GM18951 (cell line): ENCODE measurements at regions not wholly inside any gene's neighbourhood (a gene's known extent, or its start where the extent isn't known, plus 50 kb on each side); places are given as distances from the start of the nearest gene placed in this dataset.
"Not testable (repeated sequence)": the region's sequence is repeated elsewhere in the genome, so short reads cannot be mapped to it uniquely, and the experiment has no call there.

ENCODE experiments used
- POLR2A ChIP-seq: IDR thresholded peaks from 4 replicates; pipeline ENCODE4 v1.6.1; 2011; ENCODE audit warnings: mild to moderate bottlenecking; ENCODE audit not compliant: insufficient read length, insufficient read depth; ENCODE audit errors: extremely low read depth
- in situ Hi-C: fragments of 300-500 bp; cut with MboI; formaldehyde crosslinking; loops from one replicate; pipeline ENCODE4 v1.12.0; 2022; ENCODE audit warnings: low sequenced_read_pairs, mixed read lengths, inconsistent platforms; ENCODE audit not compliant: unreplicated experiment

- no peak for TF ChIP-seq POLR2A
- in situ Hi-C loops, result no loop called here
Measured at GRCh38 chr20:40883097-40883496, 145.5 kb upstream of the TOP1 start.

- TF ChIP-seq POLR2A, result no peak
- in situ Hi-C loops, result no loop called here
Measured at GRCh38 chr20:40887105-40887504, 141.5 kb upstream of the TOP1 start.

GRCh38 chr20:40889266-40889665, 139.4 kb upstream of the TOP1 start:
- in situ Hi-C loops, result not testable (repeated sequence)

GRCh38 chr20:40890181-40890580, 138.4 kb upstream of the TOP1 start:
- TF ChIP-seq POLR2A, result no peak
- in situ Hi-C loops, result no loop called here

GRCh38 chr20:40890635-40891034, 138.0 kb upstream of the TOP1 start:
- no peak for TF ChIP-seq POLR2A

GRCh38 chr20:40891351-40891750, 137.3 kb upstream of the TOP1 start:
- TF ChIP-seq POLR2A, result no peak
- in situ Hi-C loops, result no loop called here

More at GRCh38 chr20:40890635-40891034, 138.0 kb upstream of the TOP1 start:
- in situ Hi-C loops, result no loop called here

GRCh38 chr20:40892642-40893041, 136.0 kb upstream of the TOP1 start:
- TF ChIP-seq POLR2A, result no peak
- in situ Hi-C loops, result no loop called here

GRCh38 chr20:40893610-40894236, 134.9 kb upstream of the TOP1 start:
- no peak for TF ChIP-seq POLR2A
- in situ Hi-C loops, result no loop called here

- TF ChIP-seq POLR2A, result no peak
- in situ Hi-C loops, result no loop called here
Measured at GRCh38 chr20:40894237-40894630, 134.4 kb upstream of the TOP1 start.

- in situ Hi-C loops, result no loop called here
- TF ChIP-seq POLR2A, result no peak
Measured at GRCh38 chr20:40895182-40895581, 133.4 kb upstream of the TOP1 start.

GRCh38 chr20:40896814-40897700, 131.6 kb upstream of the TOP1 start:
- in situ Hi-C loops, result no loop called here
- no peak for TF ChIP-seq POLR2A

- no peak for TF ChIP-seq POLR2A
- in situ Hi-C loops, result no loop called here
Measured at GRCh38 chr20:40899344-40899743, 129.3 kb upstream of the TOP1 start.

- TF ChIP-seq POLR2A, result no peak
- in situ Hi-C loops, result no loop called here
Measured at GRCh38 chr20:40900666-40901215, 127.9 kb upstream of the TOP1 start.

GRCh38 chr20:40902661-40903060, 126.0 kb upstream of the TOP1 start:
- in situ Hi-C loops, result no loop called here

GRCh38 chr20:40908309-40908708, 120.3 kb upstream of the TOP1 start:
- in situ Hi-C loops, result no loop called here
- no peak for TF ChIP-seq POLR2A

More at GRCh38 chr20:40902661-40903060, 126.0 kb upstream of the TOP1 start:
- TF ChIP-seq POLR2A, result no peak

- in situ Hi-C loops, result not testable (repeated sequence)
Measured at GRCh38 chr20:40909489-40909888, 119.1 kb upstream of the TOP1 start.

- in situ Hi-C loops, result not testable (repeated sequence)
Measured at GRCh38 chr20:40910436-40910835, 118.2 kb upstream of the TOP1 start.

GRCh38 chr20:40911152-40911551, 117.5 kb upstream of the TOP1 start:
- in situ Hi-C loops, result not testable (repeated sequence)
